HepG2 (cell line): ENCODE measurements at regions not wholly inside any gene's neighbourhood (a gene's known extent, or its start where the extent isn't known, plus 50 kb on each side); places are given as distances from the start of the nearest gene placed in this dataset.

Source experiments
- ATAC-seq: fragments of 200-7000 bp; cut with Tn5 transposase; 3 replicates; pipeline ENCODE4 v1.9.1; 2020; ENCODE audit warnings: mild to moderate bottlenecking, moderate library complexity
- BruUV-seq: library from RNA; stranded (reverse); fragments of 400-500 nt; replicated peaks from 2 replicates; lab custom pipeline; 2021; lab: Mats Ljungman, UMichigan
- CTCF ChIA-PET: fragments of 300-600 bp; formaldehyde crosslinking; extraction: SDS; loops from one replicate; lab custom pipeline; 2021; ENCODE audit warnings: low total read pairs, inconsistent platforms, low intra/inter-chr PET ratio; lab: Yijun Ruan, JAX
- POLR2A ChIA-PET: fragments of 350-600 bp; sonication (Branson Sonifier 250); formaldehyde crosslinking; loops from one replicate; lab custom pipeline; 2020; ENCODE audit warnings: antibody characterized with exemption, inconsistent platforms; lab: Yijun Ruan, JAX
- DNase-seq: peaks from one replicate; pipeline ENCODE4 v3.0.0-alpha.2; 2015; ENCODE audit warnings: low spot score
- FAIRE-seq: peaks from 3 replicates; lab custom pipeline; 2011; peaks lifted over from hg19 to GRCh38; lab: Jason Lieb, UNC
- H2AFZ ChIP-seq: one replicate; pipeline ENCODE4 v1.6.1; 2011; ENCODE audit warnings: low read length, inconsistent platforms
- H3K27ac ChIP-seq: fragments of 300-600 bp; 3 replicates; pipeline ENCODE4 v1.8.0; 2011; ENCODE audit warnings: mixed run types, mild to moderate bottlenecking, mixed read lengths, low read length, inconsistent platforms; ENCODE audit not compliant: insufficient read depth; ENCODE audit errors: extremely low read length
- H3K27me3 ChIP-seq, 2 experiments: fragments of 200-600 bp in 1 of 2; 2 replicates in 1 of 2; 3 replicates in 1 of 2; pipeline versions ENCODE4 v1.6.0 to v1.8.0; 2011; ENCODE audit warnings: low read length in 2 of 2, mild to moderate bottlenecking in 2 of 2, moderate library complexity in 2 of 2, inconsistent platforms in 1 of 2; ENCODE audit not compliant: insufficient read depth in 2 of 2, control insufficient read depth in 1 of 2
- H3K36me3 ChIP-seq, 2 experiments: fragments of 200-600 bp in 1 of 2; replicated peaks in 1 of 2; 2 replicates in 1 of 2; 3 replicates in 1 of 2; pipeline versions ENCODE4 v1.5.1 to v1.8.0; 2011; ENCODE audit warnings: low read length in 2 of 2, inconsistent platforms in 1 of 2; ENCODE audit not compliant: insufficient read depth in 2 of 2, control insufficient read depth in 1 of 2
- H3K4me1 ChIP-seq: 2 replicates; pipeline ENCODE4 v1.5.1; 2012; ENCODE audit warnings: low read length, inconsistent platforms; ENCODE audit not compliant: insufficient read depth
- H3K4me2 ChIP-seq: 2 replicates; pipeline ENCODE4 v1.6.0; 2011; ENCODE audit warnings: low read depth, low read length, inconsistent platforms
- H3K4me3 ChIP-seq, 3 experiments: fragments of 200-600 bp in 1 of 3; sonication (generic), shearing (Covaris generic) in 1 of 3; replicated peaks in 1 of 3; 2 replicates each; pipeline ENCODE4 v1.5.1; 2011 to 2016; ENCODE audit warnings: low read length in 3 of 3, inconsistent platforms in 2 of 3, low read depth in 2 of 3, mild to moderate bottlenecking in 2 of 3, control low read depth in 1 of 3, mixed read lengths in 1 of 3; ENCODE audit not compliant: insufficient read depth in 1 of 3
- H3K79me2 ChIP-seq: one replicate; pipeline ENCODE4 v1.6.1; 2011; ENCODE audit warnings: low read length, inconsistent platforms; ENCODE audit not compliant: insufficient read depth
- H3K9ac ChIP-seq: 2 replicates; pipeline ENCODE4 v1.6.0; 2011; ENCODE audit warnings: mild to moderate bottlenecking, low read depth, low read length, inconsistent platforms; ENCODE audit not compliant: insufficient read depth
- H3K9me3 ChIP-seq: 2 replicates; pipeline ENCODE4 v1.5.1; 2012; ENCODE audit warnings: mild to moderate bottlenecking, low read length
- H4K20me1 ChIP-seq: 2 replicates; pipeline ENCODE4 v1.6.0; 2011; ENCODE audit warnings: inconsistent platforms, mild to moderate bottlenecking, low read length, moderate library complexity; ENCODE audit not compliant: insufficient read depth
- NFYC ChIP-seq: IDR thresholded peaks from 2 replicates; pipeline ENCODE4 v1.6.1; 2016; ENCODE audit warnings: missing genetic modification reagents, missing compliant biosample characterization
- PHF8 ChIP-seq: sonication (generic); formaldehyde crosslinking; IDR thresholded peaks from 2 replicates; pipeline ENCODE4 v1.5.0; 2020; ENCODE audit warnings: missing genetic modification reagents
- ZGPAT ChIP-seq: IDR thresholded peaks from 2 replicates; pipeline ENCODE4 v1.6.1; 2016; ENCODE audit warnings: mild to moderate bottlenecking
- ZMAT5 ChIP-seq: sonication (generic); formaldehyde crosslinking; IDR thresholded peaks from 2 replicates; pipeline ENCODE4 v1.5.0; 2020; ENCODE audit warnings: mild to moderate bottlenecking, low read depth, missing genetic modification reagents, borderline replicate concordance
- ZNF850 ChIP-seq: sonication (generic); formaldehyde crosslinking; conservative IDR thresholded peaks from 2 replicates; pipeline ENCODE4 v1.9.0; 2021; ENCODE audit warnings: mild to moderate bottlenecking, missing genetic modification reagents
- ZSCAN20 ChIP-seq: sonication (generic); formaldehyde crosslinking; IDR thresholded peaks from 2 replicates; pipeline ENCODE4 v1.4.0; 2020; ENCODE audit warnings: missing genetic modification reagents, mild to moderate bottlenecking, borderline replicate concordance
- WGBS: methylation state at CpG from one replicate; pipeline ENCODE4 v1.1.6; 2017; ENCODE audit warnings: low lambda C conversion rate; 5-methylcytosine and 5-hydroxymethylcytosine counted together
- in situ Hi-C: cut with HindIII; loops from 2 replicates; pipeline ENCODE4 v1.10.0; 2017; ENCODE audit warnings: low pct_unique_long_range_greater_than_20kb; ENCODE audit not compliant: extremely low pct_ligation_motif_present
- intact Hi-C: fragments of 100-400 bp; cut with micrococcal nuclease; formaldehyde crosslinking; loops from one replicate; pipeline ENCODE4 v1.10.0; 2022; ENCODE audit not compliant: unreplicated experiment

GRCh38 chr14:26735811-26736210 lies 138.0 kb upstream of the NOVA1 start:
- no peaks in the 10 kb centered on the region for H3K79me2 ChIP-seq
- no TSS peak for BruUV-seq
- no peak overlapping the region for H3K9ac ChIP-seq
- TF ChIP-seq NFYC (CRISPR knock-in tag) (no peak), ZMAT5 (CRISPR knock-in tag) (no peak), ZSCAN20 (CRISPR knock-in tag) (no peak), PHF8 (no peak), ZGPAT (CRISPR knock-in tag) (no peak)
- TF ChIP-seq, all 625 proteins: peak for 0
- ChIA-PET CTCF (no interaction called here), POLR2A (no interaction called here)
- Histone ChIP-seq H4K20me1 (no peaks in the 10 kb centered on the region), H3K4me1 (no peaks in the 10 kb centered on the region), H3K9me3 (peaks cover 86% of the 10 kb centered on the region), H2AFZ (no peak overlapping the region), H3K27ac (no peak overlapping the region), H3K4me2 (no peak overlapping the region), H3K4me3 (no peak overlapping the region), H3K27me3 (no peaks in the 10 kb centered on the region), H3K36me3 (no peaks in the 10 kb centered on the region)
- in situ Hi-C loops (no loop called here), intact Hi-C loops (no loop called here)
- FAIRE-seq (no peak), DNase-seq (no peak), ATAC-seq (no peak)
- WGBS: 12% methylated on average over 2 of the region's 2 CpGs

GRCh38 chr14:26738571-26738970 lies 140.7 kb upstream of the NOVA1 start:
- in situ Hi-C loops (no loop called here), intact Hi-C loops (no loop called here)
- Histone ChIP-seq H3K9me3 (peaks cover 88% of the 10 kb centered on the region), H3K27me3 (no peaks in the 10 kb centered on the region), H3K4me3 (no peak overlapping the region), H3K27ac (no peak overlapping the region), H4K20me1 (no peaks in the 10 kb centered on the region), H3K9ac (no peak overlapping the region), H3K36me3 (no peaks in the 10 kb centered on the region), H3K4me1 (no peaks in the 10 kb centered on the region), H3K4me2 (no peak overlapping the region), H3K79me2 (no peaks in the 10 kb centered on the region), H2AFZ (no peak overlapping the region)
- BruUV-seq: no TSS peak
- no peak for ATAC-seq
- FAIRE-seq: no peak
- POLR2A ChIA-PET: no interaction called here
- 5% methylated on average over 3 of the region's 3 CpGs for WGBS
- no peak for DNase-seq
- CTCF ChIA-PET: no interaction called here
- TF ChIP-seq ZNF850: no peak
